Stimulated activated CD8-positive, alpha-beta memory T cell treated with anti-CD3 and anti-CD28 coated beads, Interleukin-7, amount 100 ng/mL, for 24 hours (primary cell): ENCODE measurements at regions not wholly inside any gene's neighbourhood (a gene's known extent, or its start where the extent isn't known, plus 50 kb on each side); places are given as distances from the start of the nearest gene placed in this dataset.
"Not testable (repeated sequence)": the region's sequence is repeated elsewhere in the genome, so short reads cannot be mapped to it uniquely, and the experiment has no call there.

Experiments
- DNase-seq: peaks from one replicate; pipeline ENCODE4 v3.0.0-alpha.2; 2020; ENCODE audit warnings: low read depth

DNA sequence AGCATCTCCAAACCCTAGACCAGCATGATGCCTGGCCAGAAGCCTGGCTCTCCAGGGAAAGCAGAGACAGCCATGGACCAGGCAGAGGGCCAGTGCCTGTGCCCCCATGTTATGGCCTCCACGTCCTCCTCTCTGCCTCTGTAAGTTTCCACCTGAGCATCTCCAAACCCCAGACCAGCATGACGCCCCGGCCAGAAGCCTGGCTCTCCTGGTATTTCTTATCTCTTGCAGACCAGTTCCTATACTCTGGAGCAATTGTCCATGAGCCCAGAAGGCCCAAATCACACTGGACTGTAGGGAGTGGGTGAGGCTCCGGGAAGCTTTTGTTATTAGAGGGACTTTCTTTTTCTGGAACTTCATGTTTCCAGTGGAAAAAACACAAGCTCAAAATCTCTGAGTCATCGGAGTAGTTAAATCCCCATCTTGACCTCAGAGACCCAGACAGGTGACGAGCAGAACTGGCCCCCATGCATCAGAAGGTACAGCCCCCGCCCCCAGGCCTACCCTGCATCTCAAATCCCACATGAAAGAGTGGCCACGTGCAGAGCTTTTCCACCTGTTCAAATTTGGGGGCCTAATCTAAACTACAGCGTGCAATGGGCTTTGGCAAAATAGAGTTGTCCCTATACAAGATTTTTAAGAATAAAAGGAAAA is 110.2 kb upstream of the FOXQ1 start:
- no peak for DNase-seq

DNA sequence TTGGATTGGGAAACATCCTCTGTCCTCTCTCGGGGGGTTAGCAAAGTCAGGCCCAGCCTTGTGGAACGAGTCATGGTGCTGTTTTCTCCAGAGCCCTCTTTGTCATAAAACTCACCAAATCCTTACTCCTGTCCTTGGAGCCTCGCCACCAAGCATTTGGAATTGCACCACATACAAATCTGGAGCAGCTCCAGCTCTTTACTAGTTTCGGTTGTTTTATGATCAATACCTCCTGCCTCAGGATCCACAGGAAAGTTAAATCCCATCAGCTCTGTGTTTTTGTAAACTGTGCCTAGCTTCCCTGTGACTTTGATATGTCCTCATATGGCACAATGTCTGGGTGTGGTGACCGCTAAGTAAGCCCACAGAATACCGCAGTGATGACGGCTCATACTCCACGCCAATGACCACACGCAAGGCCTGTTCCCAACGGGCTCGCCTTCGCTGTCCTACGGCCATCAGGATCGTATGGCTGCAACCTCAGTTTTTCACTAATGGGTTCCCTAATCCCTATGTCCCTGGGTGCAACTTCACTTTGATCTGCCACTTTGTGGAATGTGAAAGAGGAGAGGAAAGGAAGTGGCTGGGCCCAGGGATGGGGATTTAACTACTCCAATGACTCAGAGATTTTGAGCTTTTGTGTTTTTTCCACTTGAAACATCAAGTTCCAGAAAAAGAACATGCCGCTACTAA is 111.3 kb upstream of the FOXQ1 start:
- DNase-seq = no peak

- DNase-seq = no peak
Measured at GRCh38 chr6:1200081-1200408, 111.9 kb upstream of the FOXQ1 start.

- DNase-seq = no peak
Measured at GRCh38 chr6:1197309-1197708, 114.6 kb upstream of the FOXQ1 start.

DNA sequence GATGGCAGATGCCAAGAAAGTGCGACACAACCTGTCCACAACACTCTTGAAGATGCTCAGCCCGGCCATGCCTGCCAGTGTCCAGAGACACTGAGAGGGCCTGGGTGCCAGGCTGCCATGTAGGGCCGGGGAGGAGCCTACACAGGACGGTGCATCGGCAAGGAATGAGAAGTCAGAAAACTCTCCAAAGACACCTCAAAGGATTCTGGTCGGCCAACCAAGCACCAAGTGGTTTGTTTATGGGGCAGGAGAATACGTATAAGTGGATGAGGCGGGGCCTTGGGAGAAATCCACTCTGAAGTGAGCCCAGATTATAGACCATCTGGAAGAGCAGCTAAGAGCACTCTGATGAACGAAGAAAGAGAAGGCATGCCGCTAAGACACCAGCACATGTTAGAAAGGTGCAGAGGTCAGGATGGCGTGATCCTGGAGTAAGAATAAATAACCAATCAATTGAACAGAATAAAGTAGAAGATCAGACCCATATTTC is 120.7 kb upstream of the FOXQ1 start:
- no peak for DNase-seq

DNA sequence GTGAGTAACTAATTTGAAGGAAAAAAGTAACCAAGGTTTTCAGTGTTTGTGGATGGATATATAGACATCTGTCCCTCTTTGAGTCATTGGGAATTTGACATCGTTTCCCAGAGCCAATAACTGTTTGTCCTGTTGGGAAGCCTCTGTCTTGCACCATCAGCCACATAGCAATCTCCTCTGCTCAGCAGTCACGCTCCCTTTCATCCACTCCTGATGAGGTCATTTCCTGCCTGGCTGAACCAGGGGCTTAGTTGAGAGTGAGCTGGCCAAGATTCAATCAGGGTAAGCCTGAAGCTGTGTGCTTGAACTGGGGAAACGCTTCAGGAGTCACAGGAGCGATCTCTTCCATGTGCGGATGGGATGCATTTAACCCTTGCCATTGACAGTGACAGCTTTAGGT is 121.5 kb upstream of the FOXQ1 start:
- DNase-seq = no peak

- no peak for DNase-seq
Measured at GRCh38 chr6:1188199-1188598, 123.7 kb upstream of the FOXQ1 start.

DNA sequence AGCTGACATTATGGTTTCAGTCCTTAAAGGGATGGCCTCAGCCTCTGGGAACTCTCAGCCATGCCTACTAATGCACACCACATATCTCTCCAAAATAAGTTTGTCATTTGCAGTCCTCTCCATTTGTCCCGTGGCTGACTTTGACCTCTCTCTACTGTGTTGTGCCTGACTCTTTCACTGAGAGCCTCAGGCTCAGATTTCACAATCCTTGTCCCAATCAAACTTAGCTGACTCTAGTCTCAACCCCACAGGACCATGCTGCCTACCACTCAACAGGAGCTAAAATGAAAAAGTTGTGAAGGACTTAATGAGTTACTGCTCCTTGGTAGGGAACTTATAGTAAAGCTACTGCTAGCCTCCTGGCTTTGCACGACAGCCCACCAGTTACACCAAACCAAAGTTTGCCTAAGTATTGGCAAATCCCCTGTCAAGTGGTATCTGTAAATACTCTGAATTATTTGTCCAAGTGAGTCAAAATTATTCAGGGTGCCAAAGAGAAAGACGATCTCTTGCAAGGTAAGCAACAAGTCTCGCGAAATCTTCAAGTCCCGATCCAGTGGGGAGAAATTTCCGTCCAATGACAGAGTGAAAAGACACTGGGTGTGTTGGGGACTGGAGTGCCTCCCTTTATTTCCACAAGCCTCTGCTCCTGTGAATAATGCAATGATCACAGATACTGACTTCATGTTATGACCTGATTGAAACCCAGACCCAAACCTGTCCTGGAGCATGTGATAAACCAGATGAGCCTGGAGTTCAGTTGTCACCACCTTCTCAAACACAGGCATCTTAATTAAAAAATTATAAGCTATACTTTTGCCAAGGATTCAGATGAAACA is 124.4 kb upstream of the FOXQ1 start:
- DNase-seq = no peak

GRCh38 chr6:1184318-1184717 is 127.6 kb upstream of the FOXQ1 start:
- no peak for DNase-seq

GRCh38 chr6:1182722-1183521 is 129.0 kb upstream of the FOXQ1 start:
- no peak for DNase-seq

DNA sequence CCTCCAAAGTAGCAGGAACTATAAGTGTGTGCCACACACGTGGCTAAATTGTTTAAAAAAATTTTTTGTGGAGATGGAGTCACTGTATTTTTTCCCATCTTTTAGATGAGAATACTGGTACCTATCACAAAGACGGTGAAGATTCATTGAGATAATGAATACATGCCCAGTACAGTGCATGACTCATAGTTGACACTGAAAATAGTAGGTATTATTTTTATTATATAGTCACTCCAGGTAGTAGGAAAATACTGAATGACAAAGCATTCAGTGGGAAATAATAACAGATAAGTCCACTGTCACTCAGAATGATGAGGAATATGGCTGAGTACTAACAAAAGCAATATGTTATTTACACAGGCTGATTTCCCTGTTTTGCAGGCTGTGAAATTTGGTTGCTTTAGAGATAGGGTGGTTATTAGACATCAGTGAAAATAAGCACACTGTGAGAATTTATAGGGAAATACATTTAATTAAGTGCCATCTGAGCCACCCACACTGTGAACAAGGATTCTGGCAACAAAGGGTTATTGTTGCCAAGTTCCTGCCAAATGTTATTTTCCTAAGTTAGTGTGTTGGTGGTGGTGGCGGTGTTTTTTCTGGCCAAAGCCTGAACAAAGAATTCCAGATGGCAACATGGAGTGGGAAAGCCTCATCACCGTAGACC is 129.8 kb upstream of the FOXQ1 start:
- DNase-seq = no peak

- DNase-seq = no peak
Measured at GRCh38 chr6:1179571-1180459, 132.1 kb upstream of the FOXQ1 start.

DNA sequence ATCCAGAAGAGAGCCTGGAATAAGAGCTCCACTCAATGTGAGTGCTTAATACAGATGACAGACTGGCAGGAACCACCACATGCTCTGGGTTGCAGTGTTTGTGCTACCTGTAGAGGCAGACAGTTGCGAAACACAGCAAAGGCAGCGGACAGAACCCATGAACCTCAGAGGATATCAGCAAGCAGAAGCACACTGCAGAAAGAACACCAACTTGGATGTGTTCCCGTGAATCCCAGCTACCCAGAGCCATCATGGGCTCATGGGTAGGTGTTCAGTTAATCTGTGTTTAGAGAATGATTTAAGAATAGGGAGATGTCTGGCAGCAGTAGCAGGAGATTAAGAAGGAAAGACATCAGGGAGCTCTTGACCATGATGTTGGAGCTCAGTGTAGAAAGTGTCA is 133.3 kb upstream of the FOXQ1 start:
- DNase-seq = no peak

- DNase-seq = no peak
Measured at GRCh38 chr6:1176567-1176966, 135.3 kb upstream of the FOXQ1 start.

- no peak for DNase-seq
Measured at GRCh38 chr6:1175877-1176276, 136.0 kb upstream of the FOXQ1 start.

- no peak for DNase-seq
Measured at GRCh38 chr6:1170794-1171193, 141.1 kb upstream of the FOXQ1 start.

GRCh38 chr6:1164600-1164999 is 147.3 kb upstream of the FOXQ1 start:
- DNase-seq = no peak

DNA sequence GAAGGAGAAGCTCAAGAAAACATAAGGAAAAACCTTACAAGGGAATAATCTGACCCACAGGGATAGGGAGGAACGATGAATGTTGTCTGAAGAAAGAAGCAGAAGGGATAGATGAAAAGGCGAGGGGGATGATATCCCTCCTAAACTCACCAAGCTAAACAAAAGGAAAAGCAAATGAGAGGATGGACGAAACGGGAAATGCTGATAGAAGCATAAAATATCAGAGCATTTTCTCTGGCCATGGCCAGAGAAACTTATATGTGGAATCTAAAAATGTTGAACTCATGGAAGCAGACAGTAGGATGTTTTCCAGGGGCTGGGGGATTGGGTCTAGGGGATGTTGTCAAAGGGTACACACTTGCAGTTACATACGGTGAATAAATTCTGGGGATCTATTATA is 148.4 kb upstream of the FOXQ1 start:
- DNase-seq = no peak

DNA sequence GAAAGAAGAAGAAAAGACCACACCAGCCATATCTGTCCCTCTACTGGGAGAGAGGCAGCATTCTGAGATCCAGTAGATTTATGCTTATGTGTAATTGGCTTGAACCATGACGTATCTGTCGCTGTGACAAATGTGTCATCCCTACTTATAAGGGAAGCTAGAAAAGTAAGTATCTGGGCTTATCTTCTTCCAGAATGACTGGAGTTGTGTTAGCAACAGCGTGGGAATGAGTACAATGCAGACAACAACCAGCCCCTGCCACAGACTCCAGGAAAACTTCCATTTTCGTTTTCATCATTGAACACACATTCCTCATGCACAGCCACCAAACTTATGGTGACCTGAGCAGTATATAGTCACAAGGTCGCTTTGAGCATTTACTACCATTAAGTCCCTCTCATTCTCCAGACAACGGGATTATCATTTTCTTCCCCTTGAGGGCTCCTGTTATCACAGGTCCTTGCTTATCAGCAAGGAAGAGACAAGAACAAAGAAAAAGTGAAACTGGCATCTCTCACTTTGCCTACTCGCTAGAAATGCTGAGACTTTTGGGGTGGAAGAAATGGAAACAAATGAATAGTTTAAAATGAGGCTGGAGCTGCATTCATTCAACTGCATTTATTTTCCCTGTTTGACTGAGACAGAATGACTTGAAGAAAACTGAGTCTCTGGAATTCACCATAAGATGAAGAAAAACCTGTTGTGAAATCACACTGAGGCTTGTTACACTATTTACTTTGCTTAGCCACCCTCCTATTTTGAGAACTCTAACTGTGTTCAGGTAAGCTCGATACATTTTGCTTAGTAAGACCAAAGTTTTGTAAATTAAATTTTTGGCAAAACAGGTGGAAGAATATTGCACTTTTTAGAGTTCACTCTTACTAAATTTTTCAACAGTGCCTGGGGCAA is 149.3 kb upstream of the FOXQ1 start:
- DNase-seq = no peak

GRCh38 chr6:1156411-1156810 is 155.5 kb upstream of the FOXQ1 start:
- not testable (repeated sequence) for DNase-seq
